ENCODE measurements at regions not wholly inside any gene's neighbourhood (a gene's known extent, or its start where the extent isn't known, plus 50 kb on each side); places are given as distances from the start of the nearest gene placed in this dataset.

- DNase-seq (ENCODE audit: low spot score) = no peak
- in situ Hi-C loops (cut with MboI; ENCODE audit: low pct_unique_long_range_greater_than_20kb, low sequenced_read_pairs, unreplicated experiment) = no loop called here
- no peak for TF ChIP-seq CTCF (IDR thresholded peaks at IDR 0.05; ENCODE audit: extremely low read depth, insufficient read depth, missing control alignments)
Observed at GRCh38 chrX:125262836-125263235, 56.8 kb upstream of the TEX13C start.

GRCh38 chrX:125266153-125266660 is 53.5 kb upstream of the TEX13C start:
- in situ Hi-C loops (cut with MboI; ENCODE audit: low pct_unique_long_range_greater_than_20kb, low sequenced_read_pairs, unreplicated experiment) = no loop called here
- no peak for TF ChIP-seq CTCF (IDR thresholded peaks at IDR 0.05; ENCODE audit: extremely low read depth, insufficient read depth, missing control alignments)
- no peak for DNase-seq (ENCODE audit: low spot score)
